ENCODE measurements at regions not wholly inside any gene's neighbourhood (a gene's known extent, or its start where the extent isn't known, plus 50 kb on each side); places are given as distances from the start of the nearest gene placed in this dataset.

GRCh38 chr12:16473610-16474326 is 126.3 kb downstream of the MGST1 start:
- H3K27me3 Mint-ChIP-seq (ENCODE audit: low read depth) = no peaks in the 10 kb centered on the region
- no peak overlapping the region for H3K4me3 Mint-ChIP-seq
- peaks cover under 1% of the 10 kb centered on the region for H3K9me3 Mint-ChIP-seq
- DNase-seq = no peak
- no peak overlapping the region for H3K27ac Mint-ChIP-seq
- no peaks in the 10 kb centered on the region for H3K36me3 Mint-ChIP-seq (ENCODE audit: low read depth)
- CTCF ChIA-PET = no interaction called here
- no peaks in the 10 kb centered on the region for H3K4me1 Mint-ChIP-seq (ENCODE audit: low read depth)
- intact Hi-C loops (cut with micrococcal nuclease) = no loop called here

GRCh38 chr12:16474801-16475200 is 127.4 kb downstream of the MGST1 start:
- CTCF ChIA-PET = no interaction called here

GRCh38 chr12:16475521-16475920 is 128.1 kb downstream of the MGST1 start:
- Mint-ChIP-seq H3K9me3 (peaks cover 2% of the 10 kb centered on the region), H3K36me3 (ENCODE audit: low read depth) (no peaks in the 10 kb centered on the region), H3K4me1 (ENCODE audit: low read depth) (no peaks in the 10 kb centered on the region), H3K4me3 (no peak overlapping the region), H3K27me3 (ENCODE audit: low read depth) (no peaks in the 10 kb centered on the region), H3K27ac (no peak overlapping the region)
- DNase-seq = no peak
- CTCF ChIA-PET = no interaction called here
- intact Hi-C loops (cut with micrococcal nuclease) = no loop called here

More at GRCh38 chr12:16474801-16475200, 127.4 kb downstream of the MGST1 start:
- DNase-seq = no peak
- Mint-ChIP-seq H3K4me1 (ENCODE audit: low read depth) (no peaks in the 10 kb centered on the region), H3K27ac (no peak overlapping the region), H3K27me3 (ENCODE audit: low read depth) (no peaks in the 10 kb centered on the region), H3K9me3 (peaks cover 2% of the 10 kb centered on the region), H3K36me3 (ENCODE audit: low read depth) (no peaks in the 10 kb centered on the region), H3K4me3 (no peak overlapping the region)
- intact Hi-C loops (cut with micrococcal nuclease) = no loop called here

- H3K27me3 Mint-ChIP-seq (ENCODE audit: low read depth) = no peaks in the 10 kb centered on the region
- DNase-seq = no peak
- no peaks in the 10 kb centered on the region for H3K36me3 Mint-ChIP-seq (ENCODE audit: low read depth)
- CTCF ChIA-PET = no interaction called here
- intact Hi-C loops (cut with micrococcal nuclease) = no loop called here
- H3K4me3 Mint-ChIP-seq = no peak overlapping the region
- no peak overlapping the region for H3K27ac Mint-ChIP-seq
- H3K4me1 Mint-ChIP-seq (ENCODE audit: low read depth) = no peaks in the 10 kb centered on the region
- H3K9me3 Mint-ChIP-seq = peaks cover 15% of the 10 kb centered on the region
These were observed 123.2 kb downstream of the LMO3 start for GRCh38 chr12:16482726-16483125.

GRCh38 chr12:16492240-16492639 is 113.7 kb downstream of the LMO3 start:
- no peak overlapping the region for H3K27ac Mint-ChIP-seq
- CTCF ChIA-PET = no interaction called here
- DNase-seq = no peak
- intact Hi-C loops (cut with micrococcal nuclease) = no loop called here
- no peaks in the 10 kb centered on the region for H3K36me3 Mint-ChIP-seq (ENCODE audit: low read depth)
- peaks cover 4% of the 10 kb centered on the region for H3K9me3 Mint-ChIP-seq
- no peak overlapping the region for H3K4me3 Mint-ChIP-seq
- H3K27me3 Mint-ChIP-seq (ENCODE audit: low read depth) = no peaks in the 10 kb centered on the region
- H3K4me1 Mint-ChIP-seq (ENCODE audit: low read depth) = no peaks in the 10 kb centered on the region

GRCh38 chr12:16492820-16493797 is 112.9 kb downstream of the LMO3 start:
- Mint-ChIP-seq H3K27me3 (ENCODE audit: low read depth) (no peaks in the 10 kb centered on the region), H3K4me1 (ENCODE audit: low read depth) (no peaks in the 10 kb centered on the region), H3K4me3 (no peak overlapping the region), H3K27ac (no peak overlapping the region), H3K9me3 (peaks cover 4% of the 10 kb centered on the region), H3K36me3 (ENCODE audit: low read depth) (no peaks in the 10 kb centered on the region)
- intact Hi-C loops (cut with micrococcal nuclease) = no loop called here
- DNase-seq = no peak
- CTCF ChIA-PET = no interaction called here

- no peak for DNase-seq
- Mint-ChIP-seq H3K4me3 (no peak overlapping the region), H3K9me3 (peaks cover 2% of the 10 kb centered on the region), H3K4me1 (ENCODE audit: low read depth) (no peaks in the 10 kb centered on the region), H3K36me3 (ENCODE audit: low read depth) (no peaks in the 10 kb centered on the region), H3K27me3 (ENCODE audit: low read depth) (no peaks in the 10 kb centered on the region), H3K27ac (no peak overlapping the region)
- CTCF ChIA-PET = no interaction called here
- intact Hi-C loops (cut with micrococcal nuclease) = no loop called here
These were observed 110.8 kb downstream of the LMO3 start for GRCh38 chr12:16495196-16495595.

All from activated naive CD4-positive, alpha-beta T cell treated with anti-CD3 and anti-CD28 coated beads for 36 hours (primary cell).